ENCODE measurements at regions not wholly inside any gene's neighbourhood (a gene's known extent, or its start where the extent isn't known, plus 50 kb on each side); places are given as distances from the start of the nearest gene placed in this dataset.

DNA sequence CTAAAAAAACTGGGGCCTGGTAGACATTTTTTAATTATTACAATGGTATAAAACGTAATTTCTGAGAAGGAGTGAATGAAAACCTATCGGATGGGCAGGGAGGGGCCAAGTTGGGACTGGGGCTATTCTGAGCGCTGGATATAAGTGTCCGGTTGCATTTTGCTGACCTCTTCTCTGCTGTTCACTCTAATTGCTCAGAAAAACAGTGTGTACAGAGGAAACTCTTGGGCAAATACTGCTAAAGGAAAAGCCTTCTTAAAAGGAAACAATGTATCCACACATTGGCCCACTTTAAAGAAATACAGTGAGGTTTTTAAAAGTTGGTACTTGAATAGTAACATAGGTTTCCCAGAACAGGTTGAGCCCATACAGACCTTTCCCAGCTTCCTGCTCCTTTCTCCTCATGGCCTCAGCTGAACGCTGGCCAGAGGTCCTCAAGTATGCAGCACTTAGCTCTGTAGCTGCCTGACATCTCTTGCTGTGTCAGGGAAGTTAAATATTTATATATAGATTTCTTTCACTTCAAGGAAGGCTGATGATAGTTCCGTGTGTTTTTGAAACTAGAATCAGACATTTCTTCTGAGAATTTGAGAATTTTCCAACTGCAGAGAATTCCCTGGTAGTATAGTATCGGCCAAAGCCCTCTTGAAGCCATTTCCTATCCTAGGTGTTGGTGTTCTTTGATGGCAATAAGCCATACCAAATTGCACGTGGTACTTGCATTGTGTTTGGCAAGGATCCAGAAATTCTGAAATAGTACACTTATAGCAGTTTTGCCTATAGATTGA lies 97.1 kb upstream of the SLC4A4 start:
- H3K9me3 ChIP-seq (ENCODE audit: control insufficient read depth, insufficient read depth, low read length): no peaks in the 10 kb centered on the region
- no peak overlapping the region for H3K9ac ChIP-seq (ENCODE audit: low read depth, low read length)
- H3K27me3 ChIP-seq (ENCODE audit: control insufficient read depth, insufficient read depth, low read length): no peaks in the 10 kb centered on the region
- H3K27ac ChIP-seq (ENCODE audit: low read depth, low read length): no peak overlapping the region
- no peaks in the 10 kb centered on the region for H3K36me3 ChIP-seq (ENCODE audit: control insufficient read depth, insufficient read depth, low read length)
- peaks cover 6% of the 10 kb centered on the region; the same call in 1 of the 2 replicates for H3K4me1 ChIP-seq (ENCODE audit: control insufficient read depth, insufficient read depth, low read length)
- no peak overlapping the region for H3K4me3 ChIP-seq (ENCODE audit: low read depth, low read length)

DNA sequence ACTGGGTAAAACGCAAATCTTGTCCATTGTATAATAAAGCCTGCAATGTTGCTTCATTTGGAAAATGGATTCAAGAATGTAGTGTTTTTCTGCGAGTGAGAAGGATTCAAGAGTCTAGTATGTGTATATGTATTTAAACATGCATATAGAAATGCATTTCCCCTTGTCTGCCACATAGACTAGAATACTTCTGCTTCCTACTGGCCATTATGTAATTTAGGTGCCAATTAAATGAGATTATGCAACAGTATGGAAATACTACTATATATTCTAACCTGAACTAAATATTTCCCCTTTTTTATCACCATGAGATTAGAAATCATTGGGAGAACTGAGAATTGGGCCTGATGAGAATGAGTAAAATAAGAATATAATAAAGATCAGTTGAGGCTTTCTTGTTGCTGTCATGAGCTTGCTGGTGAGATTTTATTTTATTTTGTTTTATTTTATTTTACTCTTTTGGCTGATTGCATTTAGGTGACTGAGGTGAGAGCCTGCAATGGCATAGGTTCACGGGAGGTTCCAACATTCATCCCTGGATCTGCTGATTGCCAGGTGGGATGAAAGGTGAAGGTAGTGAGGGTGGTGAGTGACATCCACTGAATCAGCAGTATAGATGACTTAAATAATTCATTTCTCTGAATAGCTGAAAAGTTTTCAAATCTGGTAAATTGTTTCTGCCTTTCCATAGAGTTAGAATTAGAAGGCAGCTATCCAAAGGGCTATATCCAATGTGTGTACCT lies 95.6 kb upstream of the SLC4A4 start:
- Histone ChIP-seq H3K4me3 (ENCODE audit: low read depth, low read length) (no peak overlapping the region), H3K27me3 (ENCODE audit: control insufficient read depth, insufficient read depth, low read length) (no peaks in the 10 kb centered on the region), H3K9ac (ENCODE audit: low read depth, low read length) (no peak overlapping the region), H3K36me3 (ENCODE audit: control insufficient read depth, insufficient read depth, low read length) (no peaks in the 10 kb centered on the region), H3K4me1 (ENCODE audit: control insufficient read depth, insufficient read depth, low read length) (peaks cover 6% of the 10 kb centered on the region; the same call in 1 of the 2 replicates), H3K9me3 (ENCODE audit: control insufficient read depth, insufficient read depth, low read length) (no peaks in the 10 kb centered on the region), H3K27ac (ENCODE audit: low read depth, low read length) (no peak overlapping the region)

DNA sequence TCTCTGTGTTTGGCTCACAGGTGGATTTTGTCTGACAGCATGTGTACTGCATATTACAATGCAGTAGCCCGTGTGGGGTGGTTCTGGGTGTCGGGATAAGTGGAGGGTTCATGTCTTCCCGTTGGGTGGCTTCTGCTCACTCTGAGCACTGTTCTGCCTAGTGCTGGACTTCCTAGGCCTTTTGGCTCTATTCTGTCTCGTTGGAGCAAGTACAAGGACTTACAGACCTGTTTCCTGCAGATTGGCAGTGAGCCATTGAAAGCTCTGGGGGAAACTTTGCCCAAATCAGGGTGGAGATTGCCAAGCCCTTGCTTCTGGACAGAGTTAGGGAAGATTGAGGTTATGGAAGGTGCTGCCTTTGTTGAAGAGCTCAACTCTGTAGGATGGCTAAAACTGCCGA lies 91.1 kb upstream of the SLC4A4 start:
- Histone ChIP-seq H3K36me3 (ENCODE audit: control insufficient read depth, insufficient read depth, low read length) (no peaks in the 10 kb centered on the region), H3K4me1 (ENCODE audit: control insufficient read depth, insufficient read depth, low read length) (no peaks in the 10 kb centered on the region), H3K4me3 (ENCODE audit: low read depth, low read length) (no peak overlapping the region), H3K9me3 (ENCODE audit: control insufficient read depth, insufficient read depth, low read length) (no peaks in the 10 kb centered on the region), H3K27ac (ENCODE audit: low read depth, low read length) (no peak overlapping the region), H3K27me3 (ENCODE audit: control insufficient read depth, insufficient read depth, low read length) (no peaks in the 10 kb centered on the region), H3K9ac (ENCODE audit: low read depth, low read length) (no peak overlapping the region)

DNA sequence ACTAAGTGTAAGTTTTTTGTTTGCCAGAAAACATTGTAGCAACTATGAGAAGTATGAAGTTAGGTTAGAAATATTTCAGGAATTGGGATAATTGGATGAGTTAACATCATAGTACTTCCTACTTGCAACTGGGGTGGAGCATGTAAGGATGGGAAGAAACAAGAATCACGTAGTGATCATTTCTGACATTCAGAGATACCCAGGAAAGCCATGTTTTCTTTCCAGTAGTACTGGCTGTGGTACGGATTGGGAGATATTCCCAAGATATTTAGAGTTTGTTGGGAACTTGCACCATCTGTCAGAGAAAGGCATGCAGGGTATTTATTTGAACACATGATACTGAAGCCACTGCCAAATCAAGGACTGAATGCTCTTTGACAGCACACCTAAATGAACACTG lies 87.6 kb upstream of the SLC4A4 start:
- Histone ChIP-seq H3K4me3 (ENCODE audit: low read depth, low read length) (no peak overlapping the region), H3K36me3 (ENCODE audit: control insufficient read depth, insufficient read depth, low read length) (no peaks in the 10 kb centered on the region), H3K4me1 (ENCODE audit: control insufficient read depth, insufficient read depth, low read length) (no peaks in the 10 kb centered on the region), H3K9ac (ENCODE audit: low read depth, low read length) (no peak overlapping the region), H3K27ac (ENCODE audit: low read depth, low read length) (no peak overlapping the region), H3K9me3 (ENCODE audit: control insufficient read depth, insufficient read depth, low read length) (no peaks in the 10 kb centered on the region), H3K27me3 (ENCODE audit: control insufficient read depth, insufficient read depth, low read length) (no peaks in the 10 kb centered on the region)

GRCh38 chr4:71253545-71253944 lies 85.3 kb upstream of the SLC4A4 start:
- H3K36me3 ChIP-seq (ENCODE audit: control insufficient read depth, insufficient read depth, low read length): no peaks in the 10 kb centered on the region
- no peak overlapping the region for H3K4me3 ChIP-seq (ENCODE audit: low read depth, low read length)

GRCh38 chr4:71254451-71255012 lies 84.3 kb upstream of the SLC4A4 start:
- no peak overlapping the region for H3K9ac ChIP-seq (ENCODE audit: low read depth, low read length)
- no peak overlapping the region for H3K4me3 ChIP-seq (ENCODE audit: low read depth, low read length)
- no peaks in the 10 kb centered on the region for H3K36me3 ChIP-seq (ENCODE audit: control insufficient read depth, insufficient read depth, low read length)

More at GRCh38 chr4:71253545-71253944, 85.3 kb upstream of the SLC4A4 start:
- Histone ChIP-seq H3K9me3 (ENCODE audit: control insufficient read depth, insufficient read depth, low read length) (no peaks in the 10 kb centered on the region), H3K4me1 (ENCODE audit: control insufficient read depth, insufficient read depth, low read length) (no peaks in the 10 kb centered on the region), H3K27me3 (ENCODE audit: control insufficient read depth, insufficient read depth, low read length) (no peaks in the 10 kb centered on the region), H3K27ac (ENCODE audit: low read depth, low read length) (no peak overlapping the region), H3K9ac (ENCODE audit: low read depth, low read length) (no peak overlapping the region)

GRCh38 chr4:71255976-71256375 lies 82.8 kb upstream of the SLC4A4 start:
- no peak overlapping the region for H3K9ac ChIP-seq (ENCODE audit: low read depth, low read length)
- H3K27me3 ChIP-seq (ENCODE audit: control insufficient read depth, insufficient read depth, low read length): no peaks in the 10 kb centered on the region
- no peaks in the 10 kb centered on the region for H3K36me3 ChIP-seq (ENCODE audit: control insufficient read depth, insufficient read depth, low read length)
- H3K4me3 ChIP-seq (ENCODE audit: low read depth, low read length): no peak overlapping the region
- no peak overlapping the region for H3K27ac ChIP-seq (ENCODE audit: low read depth, low read length)
- H3K9me3 ChIP-seq (ENCODE audit: control insufficient read depth, insufficient read depth, low read length): no peaks in the 10 kb centered on the region
- H3K4me1 ChIP-seq (ENCODE audit: control insufficient read depth, insufficient read depth, low read length): no peaks in the 10 kb centered on the region

More at GRCh38 chr4:71254451-71255012, 84.3 kb upstream of the SLC4A4 start:
- H3K4me1 ChIP-seq (ENCODE audit: control insufficient read depth, insufficient read depth, low read length): no peaks in the 10 kb centered on the region
- no peaks in the 10 kb centered on the region for H3K27me3 ChIP-seq (ENCODE audit: control insufficient read depth, insufficient read depth, low read length)
- H3K9me3 ChIP-seq (ENCODE audit: control insufficient read depth, insufficient read depth, low read length): no peaks in the 10 kb centered on the region
- no peak overlapping the region for H3K27ac ChIP-seq (ENCODE audit: low read depth, low read length)

- no peaks in the 10 kb centered on the region for H3K27me3 ChIP-seq (ENCODE audit: control insufficient read depth, insufficient read depth, low read length)
Measured at GRCh38 chr4:71257761-71258160, 81.1 kb upstream of the SLC4A4 start.

DNA sequence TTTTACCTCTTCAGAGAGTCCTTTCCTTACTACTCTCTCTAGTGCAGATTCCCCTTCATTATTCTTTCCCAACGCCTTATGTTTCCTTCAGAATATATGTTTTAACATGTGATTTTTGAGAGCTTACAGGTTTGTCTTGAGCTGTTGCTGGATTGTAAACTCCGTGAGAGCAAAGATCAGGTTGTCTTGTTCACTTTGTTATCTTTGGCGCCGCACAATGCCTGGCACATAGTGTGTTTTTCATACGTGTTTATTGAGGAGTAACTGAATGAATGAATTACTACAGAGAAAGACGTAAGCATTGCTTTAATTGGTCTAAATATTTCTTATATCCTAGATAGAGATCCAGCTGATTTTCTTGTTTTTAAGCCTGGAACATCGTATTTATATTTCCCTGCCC lies 80.5 kb upstream of the SLC4A4 start:
- Histone ChIP-seq H3K9ac (ENCODE audit: low read depth, low read length) (no peak overlapping the region), H3K27me3 (ENCODE audit: control insufficient read depth, insufficient read depth, low read length) (no peaks in the 10 kb centered on the region), H3K36me3 (ENCODE audit: control insufficient read depth, insufficient read depth, low read length) (no peaks in the 10 kb centered on the region), H3K4me1 (ENCODE audit: control insufficient read depth, insufficient read depth, low read length) (peaks cover 11% of the 10 kb centered on the region; the same call in 1 of the 2 replicates), H3K4me3 (ENCODE audit: low read depth, low read length) (no peak overlapping the region), H3K9me3 (ENCODE audit: control insufficient read depth, insufficient read depth, low read length) (no peaks in the 10 kb centered on the region), H3K27ac (ENCODE audit: low read depth, low read length) (no peak overlapping the region)

More at GRCh38 chr4:71257761-71258160, 81.1 kb upstream of the SLC4A4 start:
- Histone ChIP-seq H3K9me3 (ENCODE audit: control insufficient read depth, insufficient read depth, low read length) (no peaks in the 10 kb centered on the region), H3K36me3 (ENCODE audit: control insufficient read depth, insufficient read depth, low read length) (no peaks in the 10 kb centered on the region), H3K4me3 (ENCODE audit: low read depth, low read length) (no peak overlapping the region), H3K4me1 (ENCODE audit: control insufficient read depth, insufficient read depth, low read length) (peaks cover 11% of the 10 kb centered on the region; the same call in 1 of the 2 replicates), H3K9ac (ENCODE audit: low read depth, low read length) (no peak overlapping the region), H3K27ac (ENCODE audit: low read depth, low read length) (no peak overlapping the region)

DNA sequence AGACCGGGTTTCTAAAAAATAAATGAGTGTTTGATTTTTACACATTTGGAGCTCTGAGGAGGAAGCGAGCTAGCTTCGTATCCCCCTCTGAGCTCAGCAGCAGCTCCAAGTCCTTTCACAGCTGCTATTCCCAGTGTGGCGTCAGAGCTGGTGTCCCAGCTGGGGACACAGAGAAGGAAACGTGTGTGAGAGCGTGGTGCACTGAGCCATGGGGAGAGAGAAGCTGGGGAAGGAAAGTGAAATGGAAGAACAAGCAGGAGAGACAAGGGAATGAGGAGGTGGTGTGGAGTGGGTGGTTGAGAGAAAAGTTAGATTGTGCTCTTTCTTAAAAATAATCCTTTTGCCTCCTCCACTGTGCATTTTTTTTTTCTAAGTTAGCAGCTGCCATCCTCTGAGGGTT lies 79.5 kb upstream of the SLC4A4 start:
- Histone ChIP-seq H3K36me3 (ENCODE audit: control insufficient read depth, insufficient read depth, low read length) (no peaks in the 10 kb centered on the region), H3K27me3 (ENCODE audit: control insufficient read depth, insufficient read depth, low read length) (no peaks in the 10 kb centered on the region), H3K27ac (ENCODE audit: low read depth, low read length) (no peak overlapping the region), H3K4me3 (ENCODE audit: low read depth, low read length) (no peak overlapping the region), H3K9ac (ENCODE audit: low read depth, low read length) (no peak overlapping the region), H3K4me1 (ENCODE audit: control insufficient read depth, insufficient read depth, low read length) (peaks cover 11% of the 10 kb centered on the region; the same call in 1 of the 2 replicates), H3K9me3 (ENCODE audit: control insufficient read depth, insufficient read depth, low read length) (no peaks in the 10 kb centered on the region)

- no peak overlapping the region for H3K27ac ChIP-seq (ENCODE audit: low read depth, low read length)
- H3K4me1 ChIP-seq (ENCODE audit: control insufficient read depth, insufficient read depth, low read length): peaks cover 11% of the 10 kb centered on the region; the same call in 1 of the 2 replicates
Measured at GRCh38 chr4:71259911-71260331, 78.9 kb upstream of the SLC4A4 start.

More at GRCh38 chr4:71259911-71260331, 78.9 kb upstream of the SLC4A4 start:
- Histone ChIP-seq H3K9me3 (ENCODE audit: control insufficient read depth, insufficient read depth, low read length) (no peaks in the 10 kb centered on the region), H3K27me3 (ENCODE audit: control insufficient read depth, insufficient read depth, low read length) (no peaks in the 10 kb centered on the region), H3K9ac (ENCODE audit: low read depth, low read length) (no peak overlapping the region), H3K4me3 (ENCODE audit: low read depth, low read length) (no peak overlapping the region), H3K36me3 (ENCODE audit: control insufficient read depth, insufficient read depth, low read length) (no peaks in the 10 kb centered on the region)

Data from HUES48 (cell line).